Sigmoid colon (tissue), 6 donors: ENCODE measurements at regions not wholly inside any gene's neighbourhood (a gene's known extent, or its start where the extent isn't known, plus 50 kb on each side); places are given as distances from the start of the nearest gene placed in this dataset.

Experiments
- DNase-seq: peaks from one replicate; pipeline ENCODE4 v3.0.0-alpha.2; 2019
- H3K27ac ChIP-seq, 4 donors: fragments of 200-600 bp; sonication (generic); one replicate each; pipeline ENCODE4 v1.5.1; 2016 to 2019; ENCODE audit warnings: mild to moderate bottlenecking in 1 of 4
- H3K27me3 ChIP-seq, 3 donors: fragments of 200-600 bp; sonication (generic); one replicate each; pipeline ENCODE4 v1.5.1; 2019; ENCODE audit warnings: mild to moderate bottlenecking in 1 of 3
- H3K36me3 ChIP-seq, 4 donors: fragments of 200-600 bp; sonication (generic); one replicate each; pipeline ENCODE4 v1.5.1; 2016 to 2019
- H3K4me1 ChIP-seq, 4 donors: fragments of 200-600 bp; sonication (generic); one replicate each; pipeline ENCODE4 v1.5.1; 2017 to 2019
- H3K4me3 ChIP-seq, 4 donors: fragments of 200-600 bp; sonication (generic); one replicate each; pipeline ENCODE4 v1.5.1; 2017 to 2019; ENCODE audit warnings: mild to moderate bottlenecking in 2 of 4, moderate library complexity in 1 of 4
- H3K9me3 ChIP-seq, 4 donors: fragments of 200-600 bp in 3 of 4; sonication (generic) in 3 of 4; one replicate each; pipeline versions ENCODE4 v1.5.1 to v1.6.1; 2013 to 2019
- CTCF ChIP-seq, 4 experiments: fragments of 450-650 bp in 3 of 4; fragments of 200-600 bp in 1 of 4; IDR thresholded peaks; one replicate each; pipeline ENCODE4 v1.5.1; 2016 to 2019; ENCODE audit warnings: antibody characterized with exemption in 4 of 4, mild to moderate bottlenecking in 3 of 4, moderate library complexity in 2 of 4
- EP300 ChIP-seq, 4 donors: sonication (generic); formaldehyde crosslinking; IDR thresholded peaks; one replicate each; pipeline ENCODE4 v1.6.1; 2017; ENCODE audit warnings: antibody characterized with exemption in 4 of 4
- POLR2A ChIP-seq, 2 donors: fragments of 450-650 bp; IDR thresholded peaks; one replicate each; pipeline ENCODE4 v1.6.1; 2016; ENCODE audit warnings: antibody characterized with exemption in 2 of 2, mild to moderate bottlenecking in 2 of 2, moderate library complexity in 2 of 2
- POLR2AphosphoS5 ChIP-seq, 4 donors: sonication (generic); formaldehyde crosslinking; IDR thresholded peaks; one replicate each; pipeline ENCODE4 v1.6.1; 2017; ENCODE audit warnings: antibody characterized with exemption in 4 of 4
- WGBS, 2 donors: extraction: QIAGEN DNeasy Blood & Tissue Kit; methylation state at CpG; one replicate each; pipeline ENCODE4 v1.1.7; 2013; 5-methylcytosine and 5-hydroxymethylcytosine counted together
- intact Hi-C: fragments of 100-400 bp; cut with DNase I; formaldehyde crosslinking; loops from one replicate; pipeline ENCODE4 v1.15.1; 2023
- donor health status: healthy with polysubstance abuse.
- donor health status: healthy.

- Histone ChIP-seq H3K36me3 (no peaks in the 10 kb centered on the region), H3K4me1 (no peaks in the 10 kb centered on the region), H3K4me3 (no peak overlapping the region), H3K27ac (no peak overlapping the region), H3K9me3 (peaks cover 0 to 13% (median 0%) of the 10 kb centered on the region in 4 donors), H3K27me3 (no peaks in the 10 kb centered on the region)
- TF ChIP-seq EP300 (IDR thresholded peaks at IDR 0.05) (no peak), POLR2AphosphoS5 (IDR thresholded peaks at IDR 0.05) (no peak), CTCF (IDR thresholded peaks at IDR 0.05) (no peak), POLR2A (IDR thresholded peaks at IDR 0.05) (no peak)
- WGBS, 2 donors, result 19 to 26% methylated on average over 1 of the region's 1 CpG
- intact Hi-C loops, result no loop called here
- no peak for DNase-seq
Measured at GRCh38 chr13:100790405-100790804, 115.8 kb upstream of the TMTC4 start.

GRCh38 chr13:100789968-100790367 lies 115.4 kb upstream of the TMTC4 start:
- Histone ChIP-seq H3K9me3 (peaks cover 0 to 13% (median 0%) of the 10 kb centered on the region in 4 donors), H3K4me1 (no peaks in the 10 kb centered on the region), H3K27ac (no peak overlapping the region), H3K4me3 (no peak overlapping the region), H3K36me3 (no peaks in the 10 kb centered on the region), H3K27me3 (no peaks in the 10 kb centered on the region)
- TF ChIP-seq POLR2A (IDR thresholded peaks at IDR 0.05), result no peak
- TF ChIP-seq EP300 (IDR thresholded peaks at IDR 0.05), result no peak
- TF ChIP-seq CTCF (IDR thresholded peaks at IDR 0.05), result no peak
- TF ChIP-seq POLR2AphosphoS5 (IDR thresholded peaks at IDR 0.05), result no peak
- intact Hi-C loops, result no loop called here
- WGBS, 2 donors, result 44 to 57% methylated on average over 3 of the region's 3 CpGs
- DNase-seq, result no peak

GRCh38 chr13:100789481-100789880 lies 114.9 kb upstream of the TMTC4 start:
- WGBS, 2 donors, result 14 to 19% methylated on average over 2 of the region's 2 CpGs
- H3K27me3 ChIP-seq, result no peaks in the 10 kb centered on the region
- no peak for TF ChIP-seq POLR2A (IDR thresholded peaks at IDR 0.05)
- H3K4me1 ChIP-seq, result no peaks in the 10 kb centered on the region
- intact Hi-C loops, result no loop called here
- no peaks in the 10 kb centered on the region for H3K36me3 ChIP-seq
- no peak overlapping the region for H3K4me3 ChIP-seq
- H3K27ac ChIP-seq, result no peak overlapping the region
- DNase-seq, result no peak
- H3K9me3 ChIP-seq, result peaks cover 0 to 10% (median 0%) of the 10 kb centered on the region in 4 donors

- Histone ChIP-seq H3K4me3 (no peak overlapping the region), H3K36me3 (no peaks in the 10 kb centered on the region), H3K4me1 (no peaks in the 10 kb centered on the region), H3K27me3 (no peaks in the 10 kb centered on the region), H3K27ac (no peak overlapping the region), H3K9me3 (peaks cover 0 to 7% (median 0%) of the 10 kb centered on the region in 4 donors)
- no peak for DNase-seq
- intact Hi-C loops, result no loop called here
- TF ChIP-seq CTCF (IDR thresholded peaks at IDR 0.05) (no peak), POLR2A (IDR thresholded peaks at IDR 0.05) (no peak), EP300 (IDR thresholded peaks at IDR 0.05) (no peak), POLR2AphosphoS5 (IDR thresholded peaks at IDR 0.05) (no peak)
- WGBS, 2 donors, result 75 to 83% methylated on average over 1 of the region's 1 CpG
Measured at GRCh38 chr13:100789025-100789424, 114.4 kb upstream of the TMTC4 start.

- Histone ChIP-seq H3K27ac (no peak overlapping the region), H3K9me3 (peaks cover 0 to 7% (median 0%) of the 10 kb centered on the region in 4 donors), H3K27me3 (no peaks in the 10 kb centered on the region), H3K36me3 (no peaks in the 10 kb centered on the region), H3K4me3 (no peak overlapping the region), H3K4me1 (no peaks in the 10 kb centered on the region)
- no peak for DNase-seq
- intact Hi-C loops, result no loop called here
- TF ChIP-seq POLR2A (IDR thresholded peaks at IDR 0.05) (no peak), POLR2AphosphoS5 (IDR thresholded peaks at IDR 0.05) (no peak), EP300 (IDR thresholded peaks at IDR 0.05) (no peak), CTCF (IDR thresholded peaks at IDR 0.05) (no peak)
- 35 to 75% methylated on average over 1 of the region's 1 CpG for WGBS, 2 donors
Measured at GRCh38 chr13:100788540-100788939, 113.9 kb upstream of the TMTC4 start.
